Ishikawa (cell line): ENCODE measurements at regions not wholly inside any gene's neighbourhood (a gene's known extent, or its start where the extent isn't known, plus 50 kb on each side); places are given as distances from the start of the nearest gene placed in this dataset.

Experiments used
- CREB1 ChIP-seq: IDR thresholded peaks from 2 replicates; pipeline ENCODE4 v1.6.1; 2012; ENCODE audit warnings: low read depth
- FOXM1 ChIP-seq: IDR thresholded peaks from 2 replicates; pipeline ENCODE4 v1.6.1; 2012; ENCODE audit warnings: low read depth, borderline replicate concordance
- MAX ChIP-seq: IDR thresholded peaks from 2 replicates; pipeline ENCODE4 v1.6.1; 2012
- RAD21 ChIP-seq: IDR thresholded peaks from 2 replicates; pipeline ENCODE4 v1.6.1; 2012; ENCODE audit warnings: low read depth
- TAF1 ChIP-seq: IDR thresholded peaks from 2 replicates; pipeline ENCODE4 v1.6.1; 2012; ENCODE audit warnings: low read depth, mild to moderate bottlenecking
- TCF12 ChIP-seq: IDR thresholded peaks from 2 replicates; pipeline ENCODE4 v1.6.1; 2012; ENCODE audit warnings: low read depth
- YY1 ChIP-seq: IDR thresholded peaks from 2 replicates; pipeline ENCODE4 v1.6.1; 2012; ENCODE audit warnings: low read depth

GRCh38 chr2:204072443-204073324, 136.1 kb downstream of the ICOS start:
- TF ChIP-seq YY1: no peak
- no peak for TF ChIP-seq TCF12
- no peak for TF ChIP-seq CREB1
- TF ChIP-seq MAX: no peak
- no peak for TF ChIP-seq TAF1
- TF ChIP-seq RAD21: peak; percentile 56
- no peak for TF ChIP-seq FOXM1
